MM.1S (cell line): ENCODE measurements at regions not wholly inside any gene's neighbourhood (a gene's known extent, or its start where the extent isn't known, plus 50 kb on each side); places are given as distances from the start of the nearest gene placed in this dataset.
A peak's percentile ranks its signal among the peaks of the same experiment; 100 is the strongest.

ENCODE experiments used
- CTCF ChIP-seq: fragments of 300-600 bp; sonication (generic); IDR thresholded peaks from 2 replicates; pipeline ENCODE4 v1.5.1; 2016; ENCODE audit warnings: antibody characterized with exemption, low read length, mixed read lengths
- EZH2 ChIP-seq: fragments of 300-600 bp; sonication (generic); optimal IDR thresholded peaks from 2 replicates; pipeline ENCODE3; 2017; ENCODE audit warnings: low read depth, mild to moderate bottlenecking, antibody characterized with exemption, low read length, mixed read lengths

DNA sequence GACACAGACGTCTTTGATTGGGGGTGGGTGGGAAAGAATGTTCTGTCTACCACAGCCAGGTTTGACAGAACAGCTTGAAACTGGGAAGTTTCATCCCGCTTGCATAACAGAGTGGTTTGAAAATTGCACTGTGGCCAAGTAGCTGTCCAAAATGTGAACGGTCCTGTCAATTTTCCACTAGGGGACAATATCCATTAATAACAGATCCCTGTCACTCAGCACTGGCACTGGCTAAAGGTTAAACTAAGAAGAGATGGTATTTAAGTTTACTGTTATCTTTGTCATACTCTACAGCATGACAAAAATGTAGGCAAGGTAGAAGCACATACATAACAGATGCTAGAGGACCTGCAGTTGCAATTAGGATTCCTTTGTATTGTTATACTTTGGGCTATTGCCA, 55.6 kb upstream of the ACMSD start:
- TF ChIP-seq CTCF (peak; percentile 65), EZH2 (no peak)
